AG04449 (cell line): ENCODE measurements at regions not wholly inside any gene's neighbourhood (a gene's known extent, or its start where the extent isn't known, plus 50 kb on each side); places are given as distances from the start of the nearest gene placed in this dataset.

ENCODE experiments used
- CTCF ChIA-PET: fragments of 350-600 bp; formaldehyde crosslinking; extraction: SDS; loops from one replicate; lab custom pipeline; 2021; ENCODE audit warnings: antibody characterized with exemption; lab: Yijun Ruan, JAX
- POLR2A ChIA-PET: fragments of 400-600, 350-600 bp; formaldehyde crosslinking; extraction: SDS; loops from one replicate; lab custom pipeline; 2020; ENCODE audit warnings: antibody characterized with exemption, inconsistent platforms; lab: Yijun Ruan, JAX
- DNase-seq: peaks from one replicate; pipeline ENCODE4 v3.0.0-alpha.2; 2010; ENCODE audit warnings: low read depth, low spot score
- H3K4me3 ChIP-seq: 2 replicates; pipeline ENCODE4 v1.5.1; 2011; ENCODE audit warnings: low read depth, mild to moderate bottlenecking, control low read depth, low read length
- TF ChIP-seq, protein P1 (sequence below): IDR thresholded peaks from one replicate; pipeline ENCODE4 v1.5.1; 2011; ENCODE audit warnings: mild to moderate bottlenecking, moderate library complexity, low read length, control low read depth, inconsistent platforms; ENCODE audit not compliant: insufficient read depth; ENCODE audit errors: missing control alignments

DNA sequence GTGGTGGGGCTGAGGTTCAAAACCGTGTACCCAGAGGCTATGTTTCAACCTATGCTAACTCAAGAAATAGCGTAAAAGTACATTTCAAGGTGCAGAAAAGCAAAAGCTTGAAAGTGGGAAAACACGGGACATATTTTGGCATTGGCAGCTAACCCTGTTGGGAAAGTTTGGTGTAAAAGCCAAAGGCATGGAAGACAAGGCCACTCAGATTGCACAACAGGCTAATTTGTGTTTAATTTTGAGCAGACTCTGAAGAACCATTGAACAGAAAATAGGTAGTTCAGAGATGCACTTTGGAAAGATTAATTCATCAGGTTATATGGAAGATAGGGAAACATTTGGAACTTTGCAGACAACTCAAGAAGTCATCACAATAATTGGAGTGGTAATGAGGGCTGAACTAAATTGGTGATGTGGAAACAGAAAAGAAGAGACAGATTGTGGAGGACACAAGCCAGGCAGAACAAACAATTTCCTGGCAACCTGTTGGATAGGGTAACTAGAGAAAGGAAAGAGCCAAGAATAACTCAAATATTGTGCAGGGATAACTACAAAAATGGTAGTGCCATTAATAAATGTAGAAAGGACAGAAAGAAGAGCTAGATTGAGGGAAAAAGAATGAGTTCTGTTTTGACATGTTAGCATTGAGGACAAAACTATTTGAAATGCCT lies 140.5 kb upstream of the PGR start:
- no peak overlapping the region for H3K4me3 ChIP-seq
- TF ChIP-seq, protein P1, sequence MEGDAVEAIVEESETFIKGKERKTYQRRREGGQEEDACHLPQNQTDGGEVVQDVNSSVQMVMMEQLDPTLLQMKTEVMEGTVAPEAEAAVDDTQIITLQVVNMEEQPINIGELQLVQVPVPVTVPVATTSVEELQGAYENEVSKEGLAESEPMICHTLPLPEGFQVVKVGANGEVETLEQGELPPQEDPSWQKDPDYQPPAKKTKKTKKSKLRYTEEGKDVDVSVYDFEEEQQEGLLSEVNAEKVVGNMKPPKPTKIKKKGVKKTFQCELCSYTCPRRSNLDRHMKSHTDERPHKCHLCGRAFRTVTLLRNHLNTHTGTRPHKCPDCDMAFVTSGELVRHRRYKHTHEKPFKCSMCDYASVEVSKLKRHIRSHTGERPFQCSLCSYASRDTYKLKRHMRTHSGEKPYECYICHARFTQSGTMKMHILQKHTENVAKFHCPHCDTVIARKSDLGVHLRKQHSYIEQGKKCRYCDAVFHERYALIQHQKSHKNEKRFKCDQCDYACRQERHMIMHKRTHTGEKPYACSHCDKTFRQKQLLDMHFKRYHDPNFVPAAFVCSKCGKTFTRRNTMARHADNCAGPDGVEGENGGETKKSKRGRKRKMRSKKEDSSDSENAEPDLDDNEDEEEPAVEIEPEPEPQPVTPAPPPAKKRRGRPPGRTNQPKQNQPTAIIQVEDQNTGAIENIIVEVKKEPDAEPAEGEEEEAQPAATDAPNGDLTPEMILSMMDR: no peak
- CTCF ChIA-PET: no interaction called here
- POLR2A ChIA-PET: no interaction called here
- no peak for DNase-seq

GRCh38 chr11:101269390-101269789 lies 139.8 kb upstream of the PGR start:
- TF ChIP-seq, protein P1: no peak
- no peak for DNase-seq
- no peak overlapping the region for H3K4me3 ChIP-seq
- CTCF ChIA-PET: no interaction called here
- POLR2A ChIA-PET: no interaction called here

- TF ChIP-seq, protein P1: no peak
- ChIA-PET POLR2A (no interaction called here), CTCF (no interaction called here)
- no peak overlapping the region for H3K4me3 ChIP-seq
- DNase-seq: no peak
These were observed 138.0 kb upstream of the PGR start for GRCh38 chr11:101267654-101268053.

GRCh38 chr11:101264306-101264705 lies 134.7 kb upstream of the PGR start:
- POLR2A ChIA-PET: no interaction called here
- no peak for DNase-seq
- TF ChIP-seq, protein P1: no peak
- CTCF ChIA-PET: no interaction called here
- H3K4me3 ChIP-seq: no peak overlapping the region

DNA sequence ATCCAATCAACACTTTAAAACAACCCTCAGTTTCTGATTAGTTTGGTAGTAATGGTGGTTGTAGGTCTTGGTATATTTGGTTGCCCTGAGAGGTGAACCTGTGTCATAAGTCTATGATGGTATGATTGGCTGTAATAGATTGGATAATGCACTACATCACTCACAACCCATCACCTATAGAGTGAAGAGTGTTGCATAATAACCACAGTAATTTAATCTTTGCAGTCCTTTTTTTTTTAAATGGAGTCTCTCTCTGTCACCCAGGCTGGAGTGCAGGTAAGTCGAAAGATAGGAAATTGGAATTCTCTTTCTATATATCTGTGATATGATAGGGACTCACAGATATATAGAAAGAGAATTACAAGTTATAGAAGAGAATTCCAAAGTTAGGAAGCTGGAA lies 133.4 kb upstream of the PGR start:
- DNase-seq: no peak
- no peak overlapping the region for H3K4me3 ChIP-seq
- ChIA-PET POLR2A (no interaction called here), CTCF (no interaction called here)
- TF ChIP-seq, protein P1: no peak

DNA sequence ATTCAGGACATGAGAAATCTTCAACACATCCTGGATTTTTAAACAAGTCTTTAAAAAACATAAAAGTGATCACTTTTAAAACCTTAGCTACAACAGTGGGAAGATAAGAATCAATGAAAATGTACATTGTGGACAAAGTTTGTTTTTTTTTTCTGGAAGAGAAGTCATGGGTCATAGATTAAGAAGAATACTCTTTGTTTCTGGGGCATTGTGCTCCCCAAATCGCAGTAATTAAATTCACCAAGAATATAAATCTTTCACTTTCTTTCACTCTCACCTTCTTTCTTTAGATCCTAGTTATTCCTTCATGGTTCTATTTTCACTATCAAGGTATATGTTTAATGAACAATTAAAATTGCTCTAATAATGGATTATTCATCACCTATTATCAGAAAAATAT lies 132.6 kb upstream of the PGR start:
- ChIA-PET CTCF (no interaction called here), POLR2A (no interaction called here)
- TF ChIP-seq, protein P1: no peak
- no peak overlapping the region for H3K4me3 ChIP-seq
- DNase-seq: no peak
